CD4-positive, alpha-beta T cell (primary cell): ENCODE measurements at regions not wholly inside any gene's neighbourhood (a gene's known extent, or its start where the extent isn't known, plus 50 kb on each side); places are given as distances from the start of the nearest gene placed in this dataset.

Experiments
- ATAC-seq: fragments of 200-7000 bp; cut with Tn5 transposase; one replicate; pipeline ENCODE4 v1.10.0; 2022; ENCODE audit warnings: mild to moderate bottlenecking; ENCODE audit not compliant: poor library complexity
- CTCF ChIA-PET: fragments of 350-600 bp; sonication (Branson Sonifier 250); formaldehyde crosslinking; loops from one replicate; lab custom pipeline; 2021; ENCODE audit warnings: antibody characterized with exemption, inconsistent platforms; lab: Charles Lee
- POLR2A ChIA-PET: fragments of 350-600 bp; sonication (Branson Sonifier 250); formaldehyde crosslinking; loops from one replicate; lab custom pipeline; 2021; ENCODE audit warnings: antibody characterized with exemption, inconsistent platforms; lab: Charles Lee
- DNase-seq, 14 experiments: peaks; one replicate each; pipeline ENCODE4 v3.0.0-alpha.2; 2013 to 2020; ENCODE audit warnings: mixed read lengths in 2 of 14
- H3K27ac ChIP-seq, 2 donors: one replicate each; pipeline versions ENCODE4 v1.5.1 to v1.7.0; 2013; ENCODE audit warnings: low read length in 2 of 2, low read depth in 1 of 2, mild to moderate bottlenecking in 1 of 2
- H3K27me3 ChIP-seq, 2 experiments: 1 replicate in 1 of 2; 2 replicates in 1 of 2; pipeline versions ENCODE4 v1.6.1 to v1.7.0; 2013; ENCODE audit warnings: low read length in 2 of 2, control low read depth in 1 of 2, mild to moderate bottlenecking in 1 of 2, moderate library complexity in 1 of 2; ENCODE audit not compliant: insufficient read depth in 2 of 2, control insufficient read depth in 1 of 2
- H3K36me3 ChIP-seq: one replicate; pipeline ENCODE4 v1.6.1; 2013; ENCODE audit warnings: low read length, control low read depth; ENCODE audit not compliant: insufficient read depth
- H3K4me1 ChIP-seq: one replicate; pipeline ENCODE4 v1.6.1; 2013; ENCODE audit warnings: low read length, control low read depth; ENCODE audit not compliant: insufficient read depth
- H3K4me3 ChIP-seq: one replicate; pipeline ENCODE4 v1.5.1; 2013; ENCODE audit warnings: mild to moderate bottlenecking, low read length, moderate library complexity
- H3K9me3 ChIP-seq, 2 experiments: 1 replicate in 1 of 2; 2 replicates in 1 of 2; pipeline versions ENCODE4 v1.6.1 to v1.7.0; 2013; ENCODE audit warnings: low read length in 2 of 2, mild to moderate bottlenecking in 2 of 2, control low read depth in 1 of 2, moderate library complexity in 1 of 2; ENCODE audit not compliant: control insufficient read depth in 1 of 2, insufficient read depth in 1 of 2
- H3K27ac Mint-ChIP-seq: one replicate; pipeline ENCODE4 v1.8.0; 2020; ENCODE audit warnings: mixed read lengths
- H3K27me3 Mint-ChIP-seq: one replicate; pipeline ENCODE4 v1.8.0; 2021; ENCODE audit warnings: mixed read lengths
- H3K36me3 Mint-ChIP-seq: one replicate; pipeline ENCODE4 v1.8.0; 2021; ENCODE audit warnings: low read depth, mixed read lengths
- H3K4me1 Mint-ChIP-seq: one replicate; pipeline ENCODE4 v1.8.0; 2021; ENCODE audit warnings: low read depth, mixed read lengths
- H3K4me3 Mint-ChIP-seq: one replicate; pipeline ENCODE4 v1.8.0; 2020; ENCODE audit warnings: mild to moderate bottlenecking, mixed read lengths
- H3K9me3 Mint-ChIP-seq: one replicate; pipeline ENCODE4 v1.8.0; 2020; ENCODE audit warnings: mixed read lengths
- intact Hi-C, 2 experiments: fragments of 100-400 bp; cut with DNase I in 1 of 2; cut with micrococcal nuclease in 1 of 2; formaldehyde crosslinking; loops; one replicate each; pipeline versions ENCODE4 v1.15.1 to v1.9.0; 2023 to 2025; cut with DNase I, micrococcal nuclease
- TF ChIP-seq, protein P1 (sequence below): fragments of 200-600 bp; IDR thresholded peaks from one replicate; pipeline ENCODE4 v1.8.0; 2022; ENCODE audit warnings: antibody characterized with exemption, mild to moderate bottlenecking

DNA sequence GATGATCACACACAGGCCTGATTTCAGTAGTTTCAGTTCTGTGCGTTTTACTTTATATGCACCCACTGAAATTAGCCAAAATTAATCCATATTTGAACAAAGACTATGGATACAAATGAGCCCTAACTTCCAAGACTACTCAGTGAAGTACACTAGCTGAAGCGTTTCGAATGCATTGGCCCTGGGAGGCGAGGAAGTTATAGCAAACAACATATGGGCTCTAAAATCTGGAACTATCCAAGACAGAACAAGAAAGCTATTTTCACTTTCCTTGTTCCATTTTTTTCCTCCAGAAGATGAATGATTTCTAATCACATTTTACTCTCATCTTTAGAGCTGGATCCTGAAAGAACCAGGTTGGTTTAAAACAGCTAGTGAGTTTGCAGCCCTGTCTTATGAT, 399.4 kb upstream of the HNRNPA3 start:
- Histone ChIP-seq H3K27me3 (no peaks in the 10 kb centered on the region), H3K4me1 (peaks cover 3% of the 10 kb centered on the region), H3K4me3 (no peak overlapping the region), H3K9me3 (no peaks in the 10 kb centered on the region), H3K36me3 (no peaks in the 10 kb centered on the region), H3K27ac (no peak overlapping the region)
- Mint-ChIP-seq H3K36me3 (no peaks in the 10 kb centered on the region), H3K27me3 (no peaks in the 10 kb centered on the region), H3K4me3 (no peak overlapping the region), H3K9me3 (no peaks in the 10 kb centered on the region), H3K27ac (no peak overlapping the region), H3K4me1 (peaks cover 19% of the 10 kb centered on the region)
- ATAC-seq, result no peak
- DNase-seq, result no peak
- CTCF ChIA-PET, result no interaction called here
- TF ChIP-seq, protein P1, sequence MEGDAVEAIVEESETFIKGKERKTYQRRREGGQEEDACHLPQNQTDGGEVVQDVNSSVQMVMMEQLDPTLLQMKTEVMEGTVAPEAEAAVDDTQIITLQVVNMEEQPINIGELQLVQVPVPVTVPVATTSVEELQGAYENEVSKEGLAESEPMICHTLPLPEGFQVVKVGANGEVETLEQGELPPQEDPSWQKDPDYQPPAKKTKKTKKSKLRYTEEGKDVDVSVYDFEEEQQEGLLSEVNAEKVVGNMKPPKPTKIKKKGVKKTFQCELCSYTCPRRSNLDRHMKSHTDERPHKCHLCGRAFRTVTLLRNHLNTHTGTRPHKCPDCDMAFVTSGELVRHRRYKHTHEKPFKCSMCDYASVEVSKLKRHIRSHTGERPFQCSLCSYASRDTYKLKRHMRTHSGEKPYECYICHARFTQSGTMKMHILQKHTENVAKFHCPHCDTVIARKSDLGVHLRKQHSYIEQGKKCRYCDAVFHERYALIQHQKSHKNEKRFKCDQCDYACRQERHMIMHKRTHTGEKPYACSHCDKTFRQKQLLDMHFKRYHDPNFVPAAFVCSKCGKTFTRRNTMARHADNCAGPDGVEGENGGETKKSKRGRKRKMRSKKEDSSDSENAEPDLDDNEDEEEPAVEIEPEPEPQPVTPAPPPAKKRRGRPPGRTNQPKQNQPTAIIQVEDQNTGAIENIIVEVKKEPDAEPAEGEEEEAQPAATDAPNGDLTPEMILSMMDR, result no peak
- intact Hi-C loops, result loop anchor here (5.0 kb wide), 2 partner anchors 334 to 686 kb away; partner anchors contain the start of gene HOXD8 (in 2 of the 2)
- POLR2A ChIA-PET, result no interaction called here

DNA sequence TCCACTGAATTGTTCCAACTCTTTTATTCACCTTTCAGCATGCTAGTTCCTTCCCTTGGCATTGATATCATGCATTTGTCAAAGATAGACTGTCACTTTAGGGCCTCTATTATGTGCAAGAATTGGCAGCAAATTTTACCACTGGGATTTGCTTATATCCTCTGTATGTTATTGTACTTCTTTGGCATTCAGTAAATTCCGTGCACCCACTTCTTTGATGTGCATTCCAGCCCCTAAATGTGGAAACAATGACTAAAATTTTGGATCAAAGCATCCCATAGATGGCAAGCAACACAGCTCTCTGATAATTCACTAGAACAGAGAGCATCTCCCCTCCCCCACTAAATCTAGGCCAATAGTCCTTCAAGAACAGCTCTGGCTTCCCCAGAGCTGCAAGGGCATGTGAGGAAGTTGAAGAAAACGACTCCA, 399.0 kb upstream of the HNRNPA3 start:
- POLR2A ChIA-PET, result no interaction called here
- intact Hi-C loops, result loop anchor here (5.0 kb wide), 2 partner anchors 334 to 686 kb away; partner anchors contain the start of gene HOXD8 (in 2 of the 2)
- no peak overlapping the region for H3K4me3 Mint-ChIP-seq

DNA sequence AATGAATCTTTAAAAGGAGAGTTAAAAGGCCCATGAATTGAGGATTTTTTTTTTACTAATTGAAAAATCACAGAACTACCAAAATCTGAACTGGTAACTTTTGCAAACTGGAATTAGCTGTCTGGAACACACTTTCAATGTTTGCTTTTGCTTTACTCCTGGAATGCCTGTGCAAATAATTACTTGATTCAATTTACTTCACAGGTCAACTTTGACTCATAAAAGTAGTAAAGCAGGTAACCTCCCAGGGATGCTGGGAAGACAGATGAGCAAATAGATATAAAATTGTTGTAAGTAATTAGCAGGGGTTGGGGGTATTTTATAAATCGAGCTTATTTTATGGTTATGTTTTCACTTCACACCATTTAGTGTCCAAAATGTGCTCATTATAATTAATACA, 398.3 kb upstream of the HNRNPA3 start:
- Histone ChIP-seq H3K4me3 (no peak overlapping the region), H3K9me3 (no peaks in the 10 kb centered on the region), H3K4me1 (peaks cover 3% of the 10 kb centered on the region), H3K27me3 (no peaks in the 10 kb centered on the region), H3K27ac (no peak overlapping the region), H3K36me3 (no peaks in the 10 kb centered on the region)
- no peak overlapping the region for H3K27ac Mint-ChIP-seq
- TF ChIP-seq, protein P1, result no peak
- POLR2A ChIA-PET, result interaction anchor here (0.9 kb wide), 1 partner anchor 449 kb away, joined by 3 read pairs; no protein-coding TSS in a partner anchor
- no peak overlapping the region for H3K4me3 Mint-ChIP-seq
- intact Hi-C loops, result loop anchor here (5.0 kb wide), 2 partner anchors 333 to 687 kb away; partner anchors contain the start of gene HOXD8 (in 2 of the 2)
- CTCF ChIA-PET, result interaction anchor here (1.0 kb wide), 1 partner anchor 14 kb away, joined by 4 read pairs; no protein-coding TSS in a partner anchor
- peaks cover 19% of the 10 kb centered on the region for H3K4me1 Mint-ChIP-seq
- H3K36me3 Mint-ChIP-seq, result no peaks in the 10 kb centered on the region
- DNase-seq, result no peak
- H3K27me3 Mint-ChIP-seq, result no peaks in the 10 kb centered on the region
- no peak for ATAC-seq
- H3K9me3 Mint-ChIP-seq, result no peaks in the 10 kb centered on the region

More for the DNA sequence above, 399.0 kb upstream of the HNRNPA3 start:
- no peak for ATAC-seq
- Histone ChIP-seq H3K27me3 (no peaks in the 10 kb centered on the region), H3K4me3 (no peak overlapping the region), H3K9me3 (no peaks in the 10 kb centered on the region), H3K27ac (no peak overlapping the region), H3K4me1 (peaks cover 3% of the 10 kb centered on the region), H3K36me3 (no peaks in the 10 kb centered on the region)
- H3K27ac Mint-ChIP-seq, result no peak overlapping the region
- CTCF ChIA-PET, result no interaction called here
- no peaks in the 10 kb centered on the region for H3K9me3 Mint-ChIP-seq
- H3K27me3 Mint-ChIP-seq, result no peaks in the 10 kb centered on the region
- peaks cover 19% of the 10 kb centered on the region for H3K4me1 Mint-ChIP-seq
- no peaks in the 10 kb centered on the region for H3K36me3 Mint-ChIP-seq
- TF ChIP-seq, protein P1, result no peak
- no peak for DNase-seq
